C1 segment of cervical spinal cord (tissue), 14 donors: ENCODE measurements at regions not wholly inside any gene's neighbourhood (a gene's known extent, or its start where the extent isn't known, plus 50 kb on each side); places are given as distances from the start of the nearest gene placed in this dataset.

ENCODE experiments used
- DNase-seq, 14 donors: peaks; one replicate each; lab custom pipeline; 2025; lab: John Stamatoyannopoulos, UW

- DNase-seq: no peak
These were observed 1805.3 kb downstream of the PCDH7 start for GRCh38 chr4:32525420-32525819.

DNA sequence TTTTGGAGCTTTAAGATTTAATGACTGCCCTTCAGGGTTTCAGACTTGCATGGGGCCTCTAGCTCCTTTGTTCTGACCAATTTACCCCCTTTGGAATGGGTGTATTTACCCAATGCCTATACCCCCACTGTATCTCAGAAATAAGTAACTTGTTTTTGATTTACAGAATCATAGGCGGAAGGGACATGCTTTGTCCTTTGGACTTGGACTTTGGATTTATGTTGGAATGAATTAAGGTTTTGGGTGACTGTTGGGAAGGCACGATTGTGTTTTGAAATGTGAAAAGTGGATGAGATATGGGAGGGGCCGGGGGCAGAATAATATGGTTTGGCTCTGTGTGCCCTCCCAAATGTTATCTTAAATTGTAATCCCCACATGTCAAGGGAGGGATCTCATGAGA, 1824.7 kb downstream of the PCDH7 start:
- no peak for DNase-seq

DNA sequence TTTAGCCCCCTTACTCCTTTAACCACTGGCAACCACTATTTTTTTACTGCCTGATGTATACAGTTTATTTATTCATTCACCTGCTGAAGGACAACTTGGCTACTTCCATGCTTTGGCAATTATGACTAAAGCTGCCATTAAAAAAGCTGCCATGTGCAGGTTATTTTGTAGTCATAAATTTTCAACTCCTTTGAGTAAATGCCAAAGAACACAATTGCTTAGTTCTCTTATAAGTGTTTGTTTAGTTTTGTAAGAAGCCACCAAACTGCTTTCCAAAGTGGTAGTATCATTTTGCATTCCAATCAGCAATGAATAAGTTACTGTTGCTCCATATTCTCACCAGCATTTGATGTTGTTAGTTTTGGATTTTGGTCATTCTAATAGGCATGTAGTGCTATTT, 1831.8 kb downstream of the PCDH7 start:
- no peak for DNase-seq

DNA sequence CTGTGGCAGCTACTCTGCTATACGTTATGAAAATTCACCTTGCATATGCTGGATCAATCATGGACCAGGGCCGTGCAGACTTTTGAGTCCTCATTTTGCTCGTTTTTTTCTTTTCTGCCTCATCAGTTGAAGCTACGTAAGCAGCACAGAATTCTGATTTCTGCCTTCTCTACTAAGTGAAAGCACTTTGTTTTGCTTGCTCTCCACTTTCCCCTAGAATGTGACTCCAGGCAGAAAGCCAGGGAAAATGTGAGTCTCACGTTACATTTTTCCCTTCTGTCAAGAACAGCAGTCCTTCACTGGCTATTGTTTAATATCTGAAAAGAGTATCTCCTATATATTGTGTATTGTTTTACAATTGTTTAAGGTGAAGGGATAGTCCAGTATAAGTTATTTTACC, 1840.1 kb downstream of the PCDH7 start:
- DNase-seq: no peak

DNA sequence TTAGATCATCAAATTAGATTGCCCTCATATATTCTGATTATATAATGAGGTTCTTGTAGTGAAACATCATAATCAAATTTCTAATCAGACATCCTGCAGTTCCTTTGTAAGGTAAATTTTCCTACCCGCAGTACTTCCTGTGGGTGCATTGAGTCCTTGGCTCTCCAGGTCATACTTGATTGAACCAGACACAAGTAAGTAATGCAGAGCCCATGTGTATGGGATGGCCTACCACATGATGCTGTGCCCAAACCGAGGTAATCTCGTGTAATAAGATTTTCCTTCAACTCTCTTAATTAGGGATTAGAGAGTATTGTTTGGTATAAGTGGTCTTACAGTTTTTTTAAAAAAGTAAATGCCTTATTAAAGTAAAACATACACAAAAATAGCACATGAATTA, 1841.8 kb downstream of the PCDH7 start:
- no peak for DNase-seq

- DNase-seq: no peak
These were observed 1844.5 kb downstream of the PCDH7 start for GRCh38 chr4:32564626-32565025.

- DNase-seq: no peak
These were observed 1849.7 kb downstream of the PCDH7 start for GRCh38 chr4:32569861-32570260.

DNA sequence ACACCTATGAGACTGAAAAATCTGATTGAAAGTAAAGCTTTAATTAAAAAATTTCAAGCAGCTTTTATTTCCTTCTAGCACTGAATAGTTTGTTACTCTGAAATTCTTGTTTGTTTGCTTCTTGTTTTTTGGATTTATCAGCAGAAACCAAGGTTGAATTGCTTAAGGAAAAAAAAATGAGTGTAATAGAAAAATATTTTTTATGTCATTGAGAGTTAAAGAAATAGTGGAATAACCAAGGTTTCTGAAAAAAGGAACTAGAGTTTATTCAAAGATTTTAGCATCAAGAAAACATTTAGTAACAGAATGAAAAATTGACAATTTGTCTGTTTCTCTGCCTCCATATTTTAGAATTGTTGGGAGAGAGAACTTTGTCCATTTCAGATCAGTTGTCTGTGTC, 1852.2 kb downstream of the PCDH7 start:
- no peak for DNase-seq

GRCh38 chr4:32574803-32575202, 1854.6 kb downstream of the PCDH7 start:
- DNase-seq: no peak

- no peak for DNase-seq
These were observed 1868.9 kb downstream of the PCDH7 start for GRCh38 chr4:32589097-32589496.

DNA sequence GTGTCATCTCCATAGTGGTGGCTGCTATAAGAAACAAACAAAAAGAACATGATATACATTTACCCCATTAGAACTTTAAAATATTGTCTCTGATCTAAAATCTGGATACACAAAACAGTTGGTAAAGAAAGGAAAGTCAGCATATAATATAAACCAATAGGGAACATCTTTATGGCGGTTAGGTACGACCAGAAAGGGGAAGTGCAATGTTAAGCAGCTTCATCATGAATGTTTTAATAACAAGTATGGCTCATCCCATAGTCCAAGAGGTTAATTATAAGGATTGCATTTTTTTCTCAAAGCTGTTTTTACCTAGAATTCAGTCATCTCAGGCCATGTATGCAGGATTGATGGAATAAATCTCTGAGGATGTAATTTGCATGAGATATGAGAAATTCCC, 1869.7 kb downstream of the PCDH7 start:
- no peak for DNase-seq

DNA sequence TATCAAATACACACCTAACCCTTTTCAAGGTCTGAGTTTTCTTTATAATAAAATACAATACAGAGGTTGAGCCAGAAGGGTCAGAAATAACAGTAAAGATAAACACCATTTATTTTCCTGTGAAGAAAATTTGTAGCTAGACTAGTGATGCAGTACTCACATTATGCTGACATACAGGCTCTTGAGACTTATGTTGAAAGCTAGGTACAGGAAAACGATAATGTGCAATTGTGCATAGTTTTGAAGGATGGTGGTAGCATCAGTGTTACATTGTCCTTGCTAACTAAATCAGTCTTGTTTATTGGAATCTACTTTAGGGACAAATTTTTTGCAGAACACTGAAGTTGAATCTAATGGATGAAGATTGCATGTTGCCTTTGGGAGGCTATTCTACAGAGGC, 1877.2 kb downstream of the PCDH7 start:
- DNase-seq: no peak

GRCh38 chr4:32601848-32602247, 1881.7 kb downstream of the PCDH7 start:
- no peak for DNase-seq

DNA sequence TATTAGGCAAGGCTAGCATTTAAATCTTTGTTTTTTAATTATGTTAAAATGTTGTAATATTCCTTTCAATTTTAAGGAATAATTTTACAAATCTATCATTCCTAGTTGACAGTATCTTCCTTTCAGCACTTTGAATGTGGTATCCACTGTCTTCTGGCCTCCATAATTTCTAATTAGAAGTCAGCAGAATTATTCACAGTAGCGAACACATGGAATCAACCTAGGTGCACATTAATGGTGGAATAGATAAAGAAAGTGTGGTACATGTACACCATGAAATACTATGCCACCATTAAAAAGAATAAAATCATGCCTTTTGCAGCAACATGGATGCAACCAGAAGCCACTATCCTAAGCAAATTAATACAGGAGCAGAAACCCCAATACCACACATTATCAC, 1887.8 kb downstream of the PCDH7 start:
- DNase-seq: no peak

DNA sequence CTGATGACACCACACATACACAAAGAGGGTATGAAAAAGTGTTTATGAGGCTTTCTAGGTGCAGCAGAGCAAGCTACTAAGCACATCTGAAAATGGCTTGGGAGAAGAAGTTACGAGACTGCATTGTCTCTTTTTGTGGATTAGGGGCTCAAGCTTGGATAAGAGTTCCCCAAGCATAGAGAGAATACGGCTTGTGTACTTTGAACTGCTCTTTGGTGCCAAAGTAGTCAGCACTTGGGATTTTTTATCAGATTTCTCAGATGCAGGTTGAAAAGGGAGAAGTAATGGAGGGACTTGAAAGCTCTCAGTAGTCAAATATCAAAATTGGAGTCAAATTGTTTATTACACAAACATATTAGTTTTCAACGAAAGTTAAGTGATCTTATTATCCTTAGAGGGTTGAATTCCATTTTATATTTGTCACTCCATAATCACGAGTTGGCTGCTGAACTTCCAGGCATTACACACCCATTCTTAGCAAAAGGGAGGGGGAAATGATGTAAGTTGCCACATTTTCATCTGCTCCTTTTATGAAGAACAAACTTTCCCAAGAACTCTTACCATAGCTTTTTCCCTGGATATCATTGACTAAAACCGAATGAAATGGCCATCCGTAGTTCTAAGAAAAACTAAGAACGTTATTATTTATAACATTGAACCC, 1904.9 kb downstream of the PCDH7 start:
- DNase-seq: no peak

DNA sequence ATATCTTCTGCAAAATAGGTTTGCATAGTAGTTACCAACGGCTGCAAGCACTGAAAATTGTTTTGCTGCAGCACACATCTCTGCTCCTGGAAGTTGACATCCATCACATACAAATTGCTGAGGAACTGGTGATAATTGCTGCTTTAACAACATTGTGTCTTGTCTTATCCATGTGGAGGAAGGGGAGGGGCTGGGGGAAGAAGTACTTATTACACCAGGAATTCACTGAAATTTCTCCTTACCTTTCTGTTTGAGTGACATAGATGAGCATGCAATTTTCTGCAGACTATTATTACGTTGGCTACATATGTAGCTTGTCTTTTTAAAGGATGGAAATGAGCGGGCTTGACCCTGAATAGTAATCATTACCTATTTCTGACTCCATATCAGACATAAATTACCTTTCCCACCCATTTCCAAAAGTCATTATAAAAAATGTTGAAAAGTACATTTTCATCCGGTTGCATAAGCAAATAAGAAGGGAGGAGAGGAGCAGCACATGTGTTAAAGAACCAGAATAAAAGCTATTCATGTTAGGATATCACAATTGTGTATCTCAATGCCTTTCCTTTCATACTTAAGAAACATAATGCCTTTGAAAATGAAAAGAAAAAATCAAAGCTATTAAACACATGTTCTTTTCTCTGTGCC, 1905.6 kb downstream of the PCDH7 start:
- no peak for DNase-seq

DNA sequence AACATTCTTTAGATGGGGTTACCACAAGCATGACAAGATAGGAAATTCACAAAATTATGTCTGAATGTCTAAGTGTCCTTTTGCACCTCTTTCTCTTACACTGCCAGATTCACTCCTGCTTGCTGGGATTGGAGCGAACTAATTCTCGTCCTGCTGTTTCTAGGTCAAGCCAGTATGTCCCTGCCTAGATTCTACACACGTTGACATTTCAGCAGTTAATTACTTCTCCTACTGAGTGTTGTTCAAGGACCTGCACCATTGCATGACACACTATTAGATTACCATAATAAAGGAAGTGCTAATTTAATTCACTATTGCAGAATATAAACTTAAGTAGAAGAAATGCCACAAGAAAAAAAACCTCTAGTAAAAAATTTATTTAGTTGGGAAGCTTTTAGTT, 1911.7 kb downstream of the PCDH7 start:
- DNase-seq: no peak

- no peak for DNase-seq
These were observed 1913.3 kb downstream of the PCDH7 start for GRCh38 chr4:32633421-32633820.

- no peak for DNase-seq
These were observed 1925.5 kb downstream of the PCDH7 start for GRCh38 chr4:32645653-32646052.

DNA sequence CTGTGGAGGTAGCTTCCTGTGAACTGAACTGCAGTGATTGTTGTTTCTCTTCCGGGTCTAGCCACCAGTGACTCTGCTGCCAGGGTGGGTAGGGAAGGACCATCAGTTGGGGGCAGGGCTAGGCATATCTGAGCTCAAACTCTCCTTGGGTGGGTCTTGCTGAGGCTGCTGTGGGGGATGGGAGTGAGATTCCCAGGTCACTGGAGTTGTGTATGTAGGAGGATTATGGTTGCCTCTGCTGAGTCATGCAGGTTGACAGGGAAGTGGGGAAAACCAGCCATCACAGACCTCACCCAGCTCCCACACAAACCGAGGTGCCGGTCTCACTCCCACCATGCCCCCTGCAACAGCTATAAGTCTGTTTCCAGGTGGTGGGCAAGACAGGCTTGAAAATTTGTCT, 1937.8 kb downstream of the PCDH7 start:
- no peak for DNase-seq

- DNase-seq: no peak
These were observed 1941.1 kb downstream of the PCDH7 start for GRCh38 chr4:32661229-32661628.

- DNase-seq: no peak
These were observed 1942.6 kb downstream of the PCDH7 start for GRCh38 chr4:32662803-32663202.

DNA sequence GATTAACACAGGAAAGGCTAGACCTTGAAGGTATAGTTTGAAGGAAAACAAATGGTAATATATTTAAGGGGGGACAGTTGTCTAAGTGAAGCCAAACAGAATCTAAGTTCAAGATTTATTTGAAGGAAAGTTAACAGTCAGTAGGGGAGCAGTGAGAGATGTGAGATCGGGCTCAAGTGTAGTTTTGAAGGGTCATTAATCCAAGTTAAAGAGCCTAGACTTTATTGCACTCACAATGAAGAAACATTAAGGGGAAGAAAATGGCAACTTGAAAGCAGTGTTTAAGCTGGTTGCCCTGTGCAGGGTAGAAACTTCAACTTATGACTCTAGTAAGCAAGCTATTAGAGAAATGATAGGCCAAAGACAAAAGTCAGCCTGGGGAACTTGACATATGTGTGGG, 1952.2 kb downstream of the PCDH7 start:
- no peak for DNase-seq

DNA sequence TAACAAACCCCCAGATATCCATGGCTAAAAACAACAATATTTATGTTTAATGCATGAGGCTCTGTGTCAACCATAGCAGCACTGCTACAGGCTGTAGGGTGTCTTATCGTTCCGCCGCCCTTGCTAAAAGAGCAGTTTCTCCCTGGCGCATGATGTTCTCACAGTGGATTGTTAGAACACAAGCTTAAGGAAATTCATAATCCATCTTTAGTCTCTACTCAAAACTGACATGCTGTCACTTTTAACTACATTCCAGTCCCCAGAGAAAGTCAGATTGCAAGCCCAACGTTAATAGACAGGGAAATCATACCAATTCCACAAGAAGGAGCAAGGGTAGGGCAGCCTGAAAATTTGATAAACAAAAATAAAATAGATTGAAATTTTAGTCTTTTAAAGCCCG, 1960.8 kb downstream of the PCDH7 start:
- DNase-seq: no peak
